ENCODE measurements at regions not wholly inside any gene's neighbourhood (a gene's known extent, or its start where the extent isn't known, plus 50 kb on each side); places are given as distances from the start of the nearest gene placed in this dataset.

DNA sequence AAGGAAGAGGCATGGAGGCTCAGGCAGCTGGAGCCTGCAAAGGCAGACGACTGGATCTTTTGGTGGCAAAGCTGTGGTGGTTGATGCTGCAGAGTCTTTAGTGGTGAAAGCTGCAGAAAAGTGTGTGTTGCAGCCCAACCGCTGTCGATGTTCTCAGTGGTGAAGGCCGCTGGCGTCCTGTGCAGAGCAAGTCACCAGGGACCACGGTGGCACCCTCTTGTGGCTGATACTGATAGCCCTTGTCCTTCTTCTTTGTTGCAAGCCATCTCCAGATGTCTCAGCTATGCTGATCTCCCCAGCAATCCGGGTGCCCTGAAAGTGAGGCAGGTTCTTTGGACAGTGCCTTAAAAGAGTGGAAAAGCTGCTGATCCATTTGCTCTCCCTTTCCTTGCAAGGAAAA lies 610.9 kb upstream of the PCDH9 start:
- H3K4me3 ChIP-seq (ENCODE audit: extremely low read depth in 1 of 4, insufficient read depth in 2 of 4, low read depth in 3 of 4, low read length in 4 of 4): no peak overlapping the region
- H3K14ac ChIP-seq (ENCODE audit: insufficient read length): no peak overlapping the region
- H3K36me3 ChIP-seq (ENCODE audit: control insufficient read depth in 2 of 4, insufficient read depth in 4 of 4, low read length in 3 of 4): no peaks in the 10 kb centered on the region
- no peak overlapping the region for H3K4me2 ChIP-seq (ENCODE audit: insufficient read depth in 1 of 2, low read depth in 2 of 2, low read length in 2 of 2)
- no peak overlapping the region for H2BK5ac ChIP-seq (ENCODE audit: low read depth, low read length)
- H3K79me2 ChIP-seq (ENCODE audit: control insufficient read depth in 1 of 2, insufficient read depth in 2 of 2, low read length in 2 of 2): no peaks in the 10 kb centered on the region
- H4K20me1 ChIP-seq (replicated peaks in 1 of 2; ENCODE audit: control insufficient read depth in 1 of 2, insufficient read depth in 2 of 2, low read length in 2 of 2): no peaks in the 10 kb centered on the region
- H3K4ac ChIP-seq (replicated peaks; ENCODE audit: insufficient read length, low read depth, low read length): no peak overlapping the region
- no peaks in the 10 kb centered on the region for H3K9me3 ChIP-seq (ENCODE audit: insufficient read depth in 2 of 2, low read depth in 1 of 2, low read length in 1 of 2)
- H3K4me1 ChIP-seq (replicated peaks in 1 of 4; ENCODE audit: control insufficient read depth in 3 of 4, insufficient read depth in 4 of 4, low read length in 3 of 4): no peaks in the 10 kb centered on the region
- no peaks in the 10 kb centered on the region for H3K23me2 ChIP-seq (ENCODE audit: low read depth, low read length)
- no peak overlapping the region for H3K18ac ChIP-seq (ENCODE audit: extremely low read depth, low read length)
- no peak overlapping the region for H2AFZ ChIP-seq (ENCODE audit: low read length)
- no peak for TF ChIP-seq RBBP5 (IDR thresholded peaks at IDR 0.05; ENCODE audit: borderline replicate concordance, low read depth, low read length)
- TF ChIP-seq RAD21 (IDR thresholded peaks at IDR 0.05 in 1 of 2, conservative IDR thresholded peaks at IDR 0.05 in 1 of 2; ENCODE audit: low read depth in 2 of 2, low read length in 2 of 2): peak; percentile 71 to 74
- TF ChIP-seq, protein P1, sequence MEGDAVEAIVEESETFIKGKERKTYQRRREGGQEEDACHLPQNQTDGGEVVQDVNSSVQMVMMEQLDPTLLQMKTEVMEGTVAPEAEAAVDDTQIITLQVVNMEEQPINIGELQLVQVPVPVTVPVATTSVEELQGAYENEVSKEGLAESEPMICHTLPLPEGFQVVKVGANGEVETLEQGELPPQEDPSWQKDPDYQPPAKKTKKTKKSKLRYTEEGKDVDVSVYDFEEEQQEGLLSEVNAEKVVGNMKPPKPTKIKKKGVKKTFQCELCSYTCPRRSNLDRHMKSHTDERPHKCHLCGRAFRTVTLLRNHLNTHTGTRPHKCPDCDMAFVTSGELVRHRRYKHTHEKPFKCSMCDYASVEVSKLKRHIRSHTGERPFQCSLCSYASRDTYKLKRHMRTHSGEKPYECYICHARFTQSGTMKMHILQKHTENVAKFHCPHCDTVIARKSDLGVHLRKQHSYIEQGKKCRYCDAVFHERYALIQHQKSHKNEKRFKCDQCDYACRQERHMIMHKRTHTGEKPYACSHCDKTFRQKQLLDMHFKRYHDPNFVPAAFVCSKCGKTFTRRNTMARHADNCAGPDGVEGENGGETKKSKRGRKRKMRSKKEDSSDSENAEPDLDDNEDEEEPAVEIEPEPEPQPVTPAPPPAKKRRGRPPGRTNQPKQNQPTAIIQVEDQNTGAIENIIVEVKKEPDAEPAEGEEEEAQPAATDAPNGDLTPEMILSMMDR (IDR thresholded peaks at IDR 0.05; ENCODE audit: control extremely low read depth in 1 of 3, insufficient read depth in 1 of 3, low read depth in 1 of 3, low read length in 3 of 3): peak; percentile 52 to 75 (median 58)
- POLR2A ChIA-PET (ENCODE audit: partially characterized antibody): no interaction called here
- no peak overlapping the region for H3K27ac ChIP-seq (ENCODE audit: low read depth, low read length)
- no peak overlapping the region for H4K91ac ChIP-seq (replicated peaks; ENCODE audit: insufficient read length, low read length)
- H2BK12ac ChIP-seq (ENCODE audit: low read depth, low read length): peak overlapping the region; percentile 76; the same call in 1 of the 2 replicates
- no peaks in the 10 kb centered on the region for H3K27me3 ChIP-seq (replicated peaks in 1 of 4; ENCODE audit: control insufficient read depth in 3 of 4, extremely low read depth in 1 of 4, insufficient read depth in 3 of 4, low read length in 3 of 4)
- H2BK120ac ChIP-seq (replicated peaks; ENCODE audit: low read depth, low read length): no peak overlapping the region
- no peak overlapping the region for H4K8ac ChIP-seq (ENCODE audit: extremely low read depth, insufficient read depth, low read length)
- H2BK20ac ChIP-seq (ENCODE audit: low read length): no peak overlapping the region
- CTCF ChIA-PET (ENCODE audit: partially characterized antibody): interaction anchor here (0.6 to 1.7 kb wide), 18 partner anchors 11 to 1086 kb away, joined by 3 to 6 read pairs (median 3); no protein-coding TSS in a partner anchor
- no peak overlapping the region for H3K23ac ChIP-seq (ENCODE audit: insufficient read length)
- no peak overlapping the region for H2AK5ac ChIP-seq (ENCODE audit: low read depth, low read length)
- no peak overlapping the region for H4K5ac ChIP-seq (ENCODE audit: insufficient read length, low read depth, low read length)
- no peak overlapping the region for H3K56ac ChIP-seq (replicated peaks; ENCODE audit: insufficient read length, low read depth, low read length)
- FAIRE-seq: no peak
- no peaks in the 10 kb centered on the region for H3K79me1 ChIP-seq (ENCODE audit: low read depth, low read length)
- 0 out of 2 replicates have a peak overlapping the region, but pooled peaks have one; percentile 0 for H2BK15ac ChIP-seq (ENCODE audit: low read length)
- 88% methylated on average over 7 of the region's 7 CpGs; no CpG with 5 or more reads in 1 of the 2 experiments for WGBS, 2 experiments (ENCODE audit: extremely low coverage in 1 of 2, insufficient coverage in 1 of 2, insufficient read length in 1 of 2, insufficient replicate concordance in 2 of 2, low coverage in 1 of 2, low lambda C conversion rate in 2 of 2, missing lambda C conversion rate in 1 of 2)
- no peak overlapping the region for H3K9ac ChIP-seq (replicated peaks in 1 of 4; ENCODE audit: extremely low read depth in 1 of 4, low read depth in 3 of 4, low read length in 3 of 4)
- peak; percentile 29 to 66 for DNase-seq (ENCODE audit: low read depth in 1 of 2, low spot score in 2 of 2)

Measured in H1 (cell line).